ENCODE measurements at regions not wholly inside any gene's neighbourhood (a gene's known extent, or its start where the extent isn't known, plus 50 kb on each side); places are given as distances from the start of the nearest gene placed in this dataset.

GRCh38 chr18:40056079-40056692 lies 1898.8 kb upstream of the PIK3C3 start:
- Histone ChIP-seq H3K27me3 (ENCODE audit: insufficient read depth, low read length) (no peaks in the 10 kb centered on the region), H3K36me3 (ENCODE audit: insufficient read depth, low read length) (no peaks in the 10 kb centered on the region), H3K27ac (ENCODE audit: low read depth, low read length, poor library complexity, severe bottlenecking) (no peak overlapping the region), H3F3A (ENCODE audit: insufficient read depth, low read length) (no peaks in the 10 kb centered on the region), H3K79me2 (ENCODE audit: insufficient read depth, low read length) (no peaks in the 10 kb centered on the region), H2AFZ (ENCODE audit: low read length) (no peak overlapping the region), H3K9ac (ENCODE audit: low read length) (no peak overlapping the region), H3K9me3 (ENCODE audit: low read length) (no peaks in the 10 kb centered on the region), H3K4me1 (ENCODE audit: insufficient read depth, low read length, severe bottlenecking) (no peaks in the 10 kb centered on the region), H3K9me2 (ENCODE audit: low read depth, low read length) (no peaks in the 10 kb centered on the region), H4K20me1 (ENCODE audit: insufficient read depth, low read length) (no peaks in the 10 kb centered on the region), H3K4me3 (ENCODE audit: low read depth, low read length, poor library complexity, severe bottlenecking) (no peak overlapping the region), H3K4me2 (ENCODE audit: low read length) (no peak overlapping the region)
- TF ChIP-seq CTCF (IDR thresholded peaks at IDR 0.05; ENCODE audit: low read length) (no peak), EZH2 (IDR thresholded peaks at IDR 0.05; ENCODE audit: borderline replicate concordance, low read length) (no peak)

DNA sequence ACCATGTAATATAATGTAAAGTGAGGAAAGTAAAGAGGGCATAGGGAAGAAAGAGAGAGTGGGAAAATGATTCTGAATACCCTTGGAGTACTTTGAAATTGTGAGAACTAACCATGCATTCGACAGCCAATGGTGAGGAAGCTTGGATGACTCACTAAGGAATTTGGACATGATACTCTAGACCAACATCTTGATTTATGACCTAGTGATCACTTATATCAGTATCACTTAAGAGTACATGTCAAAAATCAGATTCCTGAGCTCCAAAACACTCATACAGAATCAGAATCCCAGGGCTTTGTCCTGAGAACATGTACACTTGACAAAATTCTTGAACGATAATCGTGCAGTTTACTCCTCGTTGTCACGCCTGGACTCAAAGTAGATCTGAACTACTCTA lies 1899.8 kb upstream of the PIK3C3 start:
- H3F3A ChIP-seq (ENCODE audit: insufficient read depth, low read length), result no peaks in the 10 kb centered on the region
- no peaks in the 10 kb centered on the region for H3K9me3 ChIP-seq (ENCODE audit: low read length)
- H4K20me1 ChIP-seq (ENCODE audit: insufficient read depth, low read length), result no peaks in the 10 kb centered on the region
- no peaks in the 10 kb centered on the region for H3K9me2 ChIP-seq (ENCODE audit: low read depth, low read length)
- H3K4me1 ChIP-seq (ENCODE audit: insufficient read depth, low read length, severe bottlenecking), result no peaks in the 10 kb centered on the region
- no peak overlapping the region for H3K4me3 ChIP-seq (ENCODE audit: low read depth, low read length, poor library complexity, severe bottlenecking)
- no peaks in the 10 kb centered on the region for H3K36me3 ChIP-seq (ENCODE audit: insufficient read depth, low read length)
- no peak overlapping the region for H3K9ac ChIP-seq (ENCODE audit: low read length)
- no peaks in the 10 kb centered on the region for H3K27me3 ChIP-seq (ENCODE audit: insufficient read depth, low read length)
- no peak overlapping the region for H3K27ac ChIP-seq (ENCODE audit: low read depth, low read length, poor library complexity, severe bottlenecking)
- no peaks in the 10 kb centered on the region for H3K79me2 ChIP-seq (ENCODE audit: insufficient read depth, low read length)
- H3K4me2 ChIP-seq (ENCODE audit: low read length), result no peak overlapping the region
- no peak overlapping the region for H2AFZ ChIP-seq (ENCODE audit: low read length)
- TF ChIP-seq CTCF (IDR thresholded peaks at IDR 0.05; ENCODE audit: low read length) (no peak), EZH2 (IDR thresholded peaks at IDR 0.05; ENCODE audit: borderline replicate concordance, low read length) (no peak)

DNA sequence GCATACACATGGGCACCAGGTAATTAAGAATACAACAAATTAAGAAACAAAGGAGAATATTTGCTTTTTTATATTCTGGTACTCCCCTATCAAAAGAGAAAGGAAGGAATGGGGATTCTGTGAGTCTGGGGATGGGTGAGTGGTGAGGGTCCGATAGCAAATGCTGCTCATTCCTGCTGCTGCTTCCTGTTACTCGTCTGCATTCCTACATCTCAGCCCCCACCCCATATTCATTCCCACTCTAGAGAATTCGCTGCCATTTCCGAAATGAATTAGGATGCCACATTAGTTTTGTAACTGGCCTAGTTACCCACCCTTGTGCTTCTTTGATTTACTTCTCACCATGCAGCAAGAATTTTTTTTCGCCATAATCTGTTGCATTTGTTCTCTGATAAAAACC lies 1905.3 kb upstream of the PIK3C3 start:
- no peak for TF ChIP-seq EZH2 (IDR thresholded peaks at IDR 0.05; ENCODE audit: borderline replicate concordance, low read length)
- TF ChIP-seq CTCF (IDR thresholded peaks at IDR 0.05; ENCODE audit: low read length), result no peak
- no peaks in the 10 kb centered on the region for H4K20me1 ChIP-seq (ENCODE audit: insufficient read depth, low read length)
- no peaks in the 10 kb centered on the region for H3K9me2 ChIP-seq (ENCODE audit: low read depth, low read length)
- H3K27ac ChIP-seq (ENCODE audit: low read depth, low read length, poor library complexity, severe bottlenecking), result no peak overlapping the region
- no peaks in the 10 kb centered on the region for H3K4me1 ChIP-seq (ENCODE audit: insufficient read depth, low read length, severe bottlenecking)
- H3K4me2 ChIP-seq (ENCODE audit: low read length), result no peak overlapping the region
- H3F3A ChIP-seq (ENCODE audit: insufficient read depth, low read length), result no peaks in the 10 kb centered on the region
- H2AFZ ChIP-seq (ENCODE audit: low read length), result no peak overlapping the region
- no peaks in the 10 kb centered on the region for H3K79me2 ChIP-seq (ENCODE audit: insufficient read depth, low read length)
- H3K9me3 ChIP-seq (ENCODE audit: low read length), result no peaks in the 10 kb centered on the region
- no peak overlapping the region for H3K9ac ChIP-seq (ENCODE audit: low read length)
- H3K36me3 ChIP-seq (ENCODE audit: insufficient read depth, low read length), result no peaks in the 10 kb centered on the region
- H3K27me3 ChIP-seq (ENCODE audit: insufficient read depth, low read length), result no peaks in the 10 kb centered on the region
- no peak overlapping the region for H3K4me3 ChIP-seq (ENCODE audit: low read depth, low read length, poor library complexity, severe bottlenecking)
